Fibroblast of lung (primary cell): ENCODE measurements at regions not wholly inside any gene's neighbourhood (a gene's known extent, or its start where the extent isn't known, plus 50 kb on each side); places are given as distances from the start of the nearest gene placed in this dataset.
A peak's percentile ranks its signal among the peaks of the same experiment; 100 is the strongest.

Source experiments
- DNase-seq, 2 donors: peaks; one replicate each; pipeline versions ENCODE4 v3.0.0 to v3.0.0-alpha.2; 2010; ENCODE audit warnings: low read depth in 2 of 2
- H2AFZ ChIP-seq: 2 replicates; pipeline ENCODE4 v1.5.1; 2012; ENCODE audit warnings: low read length, control low read depth, inconsistent platforms
- H3K27ac ChIP-seq: 2 replicates; pipeline ENCODE4 v1.5.1; 2011; ENCODE audit warnings: low read length, control low read depth; ENCODE audit not compliant: insufficient read depth
- H3K27me3 ChIP-seq: 2 replicates; pipeline ENCODE4 v1.5.1; 2011; ENCODE audit warnings: mild to moderate bottlenecking, low read length; ENCODE audit not compliant: control insufficient read depth, insufficient read depth
- H3K36me3 ChIP-seq: 2 replicates; pipeline ENCODE4 v1.5.1; 2011; ENCODE audit warnings: low read length; ENCODE audit not compliant: control insufficient read depth, insufficient read depth
- H3K4me1 ChIP-seq: 2 replicates; pipeline ENCODE4 v1.5.1; 2011; ENCODE audit warnings: low read length; ENCODE audit not compliant: control insufficient read depth, insufficient read depth; ENCODE audit errors: extremely low read depth
- H3K4me2 ChIP-seq: 2 replicates; pipeline ENCODE4 v1.5.1; 2011; ENCODE audit warnings: low read length, control low read depth; ENCODE audit not compliant: insufficient read depth; ENCODE audit errors: extremely low read depth
- H3K4me3 ChIP-seq, 4 experiments: fragments of 200-600 bp in 1 of 4; sonication (generic) in 1 of 4; replicated peaks in 1 of 4; 2 replicates each; pipeline ENCODE4 v1.5.1; 2011 to 2016; ENCODE audit warnings: low read length in 4 of 4, low read depth in 3 of 4, mild to moderate bottlenecking in 3 of 4, control low read depth in 2 of 4, inconsistent platforms in 1 of 4, mixed read lengths in 1 of 4; ENCODE audit not compliant: insufficient read depth in 1 of 4; ENCODE audit errors: control extremely low read depth in 1 of 4
- H3K79me2 ChIP-seq: 2 replicates; pipeline ENCODE4 v1.5.1; 2012; ENCODE audit warnings: mild to moderate bottlenecking, low read length, inconsistent platforms; ENCODE audit not compliant: control insufficient read depth, insufficient read depth
- H3K9ac ChIP-seq: 2 replicates; pipeline ENCODE4 v1.5.1; 2011; ENCODE audit warnings: mild to moderate bottlenecking, low read length, control low read depth; ENCODE audit not compliant: insufficient read depth
- H3K9me3 ChIP-seq: 2 replicates; pipeline ENCODE4 v1.5.1; 2012; ENCODE audit warnings: low read depth, low read length; ENCODE audit not compliant: control insufficient read depth, insufficient read depth
- H4K20me1 ChIP-seq: 2 replicates; pipeline ENCODE4 v1.5.1; 2011; ENCODE audit warnings: low read length; ENCODE audit not compliant: control insufficient read depth, insufficient read depth; ENCODE audit errors: extremely low read depth
- CTCF ChIP-seq, 2 donors: IDR thresholded peaks in 1 of 2; conservative IDR thresholded peaks in 1 of 2; 1 replicate in 1 of 2; 2 replicates in 1 of 2; pipeline ENCODE4 v1.5.1; 2011 to 2012; ENCODE audit warnings: low read length in 2 of 2, control low read depth in 1 of 2, inconsistent platforms in 1 of 2, low read depth in 1 of 2, mild to moderate bottlenecking in 1 of 2
- EZH2 ChIP-seq: IDR thresholded peaks from 2 replicates; pipeline ENCODE4 v1.5.1; 2012; ENCODE audit warnings: low read length, control low read depth, mild to moderate bottlenecking; ENCODE audit errors: missing control alignments

DNA sequence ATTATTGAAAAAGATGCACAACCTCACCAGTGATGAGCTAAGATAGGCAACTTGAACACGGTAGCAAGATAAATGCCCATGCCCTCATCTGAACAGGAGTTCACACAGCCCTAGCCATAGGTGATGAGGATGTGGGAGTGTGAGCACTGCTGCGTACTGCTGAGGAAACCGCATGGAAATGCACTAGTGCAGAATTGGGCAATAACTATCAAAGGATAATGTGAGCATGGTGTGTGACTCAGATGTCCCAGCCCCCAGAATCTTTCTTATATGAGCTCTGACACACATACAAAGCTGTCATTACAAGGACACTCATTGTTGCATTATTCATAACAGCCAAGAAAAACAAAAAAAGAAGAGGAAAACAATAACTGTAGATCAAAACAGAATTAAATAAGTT lies 521.2 kb downstream of the IRX1 start:
- H4K20me1 ChIP-seq: no peaks in the 10 kb centered on the region
- no peaks in the 10 kb centered on the region for H3K27me3 ChIP-seq
- no peaks in the 10 kb centered on the region for H3K4me1 ChIP-seq
- H3K4me3 ChIP-seq: no peak overlapping the region
- no peak overlapping the region for H3K9ac ChIP-seq
- H2AFZ ChIP-seq: no peak overlapping the region
- no peak overlapping the region for H3K27ac ChIP-seq
- TF ChIP-seq CTCF (conservative IDR thresholded peaks at IDR 0.05 in 1 of 2, IDR thresholded peaks at IDR 0.05 in 1 of 2; ENCODE audit: low read depth in 1 of 2, low read length in 2 of 2) (no peak), EZH2 (no peak)
- no peaks in the 10 kb centered on the region for H3K79me2 ChIP-seq
- no peak overlapping the region for H3K4me2 ChIP-seq
- DNase-seq: peak in 1 of 2 donors; percentile 56
- H3K36me3 ChIP-seq: no peaks in the 10 kb centered on the region
- peaks cover 2% of the 10 kb centered on the region for H3K9me3 ChIP-seq

GRCh38 chr5:4124221-4124970 lies 528.8 kb downstream of the IRX1 start:
- Histone ChIP-seq H3K27ac (no peak overlapping the region), H4K20me1 (no peaks in the 10 kb centered on the region), H3K9me3 (no peaks in the 10 kb centered on the region), H3K27me3 (no peaks in the 10 kb centered on the region), H3K79me2 (no peaks in the 10 kb centered on the region), H3K9ac (no peak overlapping the region), H3K4me1 (no peaks in the 10 kb centered on the region), H3K36me3 (no peaks in the 10 kb centered on the region), H3K4me2 (no peak overlapping the region), H3K4me3 (no peak overlapping the region), H2AFZ (no peak overlapping the region)
- TF ChIP-seq EZH2 (no peak), CTCF (conservative IDR thresholded peaks at IDR 0.05 in 1 of 2, IDR thresholded peaks at IDR 0.05 in 1 of 2; ENCODE audit: low read depth in 1 of 2, low read length in 2 of 2) (no peak)
- no peak for DNase-seq

- Histone ChIP-seq H3K9me3 (no peaks in the 10 kb centered on the region), H3K36me3 (no peaks in the 10 kb centered on the region), H3K4me1 (no peaks in the 10 kb centered on the region), H3K4me2 (no peak overlapping the region), H3K9ac (no peak overlapping the region), H3K27me3 (no peaks in the 10 kb centered on the region), H3K4me3 (no peak overlapping the region), H2AFZ (no peak overlapping the region), H4K20me1 (no peaks in the 10 kb centered on the region), H3K79me2 (no peaks in the 10 kb centered on the region), H3K27ac (no peak overlapping the region)
- TF ChIP-seq EZH2 (no peak), CTCF (conservative IDR thresholded peaks at IDR 0.05 in 1 of 2, IDR thresholded peaks at IDR 0.05 in 1 of 2; ENCODE audit: low read depth in 1 of 2, low read length in 2 of 2) (no peak)
- no peak for DNase-seq
Measured at GRCh38 chr5:4128994-4129393, 533.4 kb downstream of the IRX1 start.
